Endothelial cell of umbilical vein (primary cell): ENCODE measurements at regions not wholly inside any gene's neighbourhood (a gene's known extent, or its start where the extent isn't known, plus 50 kb on each side); places are given as distances from the start of the nearest gene placed in this dataset.

Source experiments
- BruUV-seq: library from RNA; stranded (reverse); fragments of 400-500 nt; replicated peaks from 2 replicates; lab custom pipeline; 2021; lab: Mats Ljungman, UMichigan
- CTCF ChIA-PET: fragments of 300-600, 350-600 bp; sonication (Branson Sonifier 250); formaldehyde crosslinking; loops from one replicate; lab custom pipeline; 2021; ENCODE audit warnings: antibody characterized with exemption, inconsistent platforms; lab: Charles Lee
- POLR2A ChIA-PET: fragments of 300-600, 350-600 bp; sonication (Branson Sonifier 250); formaldehyde crosslinking; loops from one replicate; lab custom pipeline; 2021; ENCODE audit warnings: antibody characterized with exemption, inconsistent platforms; lab: Charles Lee
- DNase-seq: peaks from one replicate; pipeline ENCODE4 v3.0.0-alpha.2; 2011; ENCODE audit warnings: low read depth, low spot score
- FAIRE-seq: peaks from 2 replicates; lab custom pipeline; 2011; peaks lifted over from hg19 to GRCh38; lab: Jason Lieb, UNC
- H2AFZ ChIP-seq: 2 replicates; pipeline ENCODE4 v1.6.0; 2012; ENCODE audit warnings: low read depth, low read length, control low read depth, inconsistent platforms
- H3K27ac ChIP-seq: 2 replicates; pipeline ENCODE4 v1.5.1; 2011; ENCODE audit warnings: low read depth, mild to moderate bottlenecking, control low read depth, low read length, moderate library complexity; ENCODE audit not compliant: insufficient read depth
- H3K27me3 ChIP-seq, 2 experiments: 2 replicates each; pipeline versions ENCODE4 v1.6.0 to v1.6.1; 2011; ENCODE audit warnings: low read length in 2 of 2, mixed read lengths in 1 of 2; ENCODE audit not compliant: control insufficient read depth in 2 of 2, insufficient read depth in 2 of 2
- H3K36me3 ChIP-seq, 2 experiments: 2 replicates in 1 of 2; 3 replicates in 1 of 2; pipeline ENCODE4 v1.5.1; 2011; ENCODE audit warnings: low read length in 2 of 2, mild to moderate bottlenecking in 1 of 2, moderate library complexity in 1 of 2; ENCODE audit not compliant: control insufficient read depth in 2 of 2, insufficient read depth in 2 of 2; ENCODE audit errors: extremely low read depth in 1 of 2
- H3K4me1 ChIP-seq: 3 replicates; pipeline ENCODE4 v1.5.1; 2011; ENCODE audit warnings: mild to moderate bottlenecking, low read length; ENCODE audit not compliant: control insufficient read depth, insufficient read depth; ENCODE audit errors: extremely low read depth
- H3K4me2 ChIP-seq: 2 replicates; pipeline ENCODE4 v1.6.1; 2011; ENCODE audit warnings: low read length, control low read depth, mixed read lengths; ENCODE audit not compliant: insufficient read depth
- H3K4me3 ChIP-seq, 3 experiments: fragments of 200-600 bp in 1 of 3; sonication (generic), shearing (Covaris generic) in 1 of 3; replicated peaks in 1 of 3; 2 replicates each; pipeline ENCODE4 v1.5.1; 2011 to 2016; ENCODE audit warnings: control low read depth in 3 of 3, low read length in 3 of 3, mild to moderate bottlenecking in 2 of 3, inconsistent platforms in 1 of 3, low read depth in 1 of 3, moderate library complexity in 1 of 3; ENCODE audit not compliant: insufficient read depth in 1 of 3
- H3K79me2 ChIP-seq: 2 replicates; pipeline ENCODE4 v1.6.0; 2012; ENCODE audit warnings: low read length, inconsistent platforms; ENCODE audit not compliant: control insufficient read depth, insufficient read depth
- H3K9ac ChIP-seq: replicated peaks from 2 replicates; pipeline ENCODE3; 2011; ENCODE audit warnings: low read length, control low read depth; ENCODE audit not compliant: insufficient read depth; ENCODE audit errors: extremely low read depth
- H3K9me1 ChIP-seq: replicated peaks from 3 replicates; pipeline ENCODE4 v1.6.0; 2011; ENCODE audit warnings: mild to moderate bottlenecking, low read length; ENCODE audit not compliant: control insufficient read depth, insufficient read depth; ENCODE audit errors: extremely low read depth
- H3K9me3 ChIP-seq: replicated peaks from 2 replicates; pipeline ENCODE4 v1.5.1; 2012; ENCODE audit warnings: low read length, inconsistent platforms; ENCODE audit not compliant: control insufficient read depth, insufficient read depth
- H4K20me1 ChIP-seq: replicated peaks from 2 replicates; pipeline ENCODE3; 2011; ENCODE audit warnings: mild to moderate bottlenecking, low read length; ENCODE audit not compliant: control insufficient read depth, insufficient read depth; ENCODE audit errors: extremely low read depth
- CTCF ChIP-seq, 2 donors: IDR thresholded peaks; 1 replicate in 1 of 2; 2 replicates in 1 of 2; pipeline ENCODE4 v1.5.1; 2011; ENCODE audit warnings: low read length in 2 of 2, mild to moderate bottlenecking in 2 of 2, moderate library complexity in 2 of 2, control low read depth in 1 of 2, inconsistent platforms in 1 of 2, low read depth in 1 of 2; ENCODE audit not compliant: insufficient read depth in 1 of 2; ENCODE audit errors: extremely low read depth in 1 of 2
- EZH2 ChIP-seq: IDR thresholded peaks from 2 replicates; pipeline ENCODE4 v1.6.1; 2012; ENCODE audit warnings: borderline replicate concordance, low read depth, mild to moderate bottlenecking, moderate library complexity, low read length, inconsistent platforms; ENCODE audit not compliant: severe bottlenecking
- FOS ChIP-seq: IDR thresholded peaks from 2 replicates; pipeline ENCODE4 v1.6.1; 2011; ENCODE audit warnings: mild to moderate bottlenecking, low read length, moderate library complexity, borderline replicate concordance; ENCODE audit not compliant: insufficient read depth
- GATA2 ChIP-seq: IDR thresholded peaks from 2 replicates; pipeline ENCODE4 v1.7.0; 2011; ENCODE audit warnings: low read depth, mild to moderate bottlenecking, moderate library complexity, mixed read lengths, low read length; ENCODE audit not compliant: insufficient read length, insufficient read depth
- MAX ChIP-seq: IDR thresholded peaks from 2 replicates; pipeline ENCODE4 v1.6.1; 2011; ENCODE audit not compliant: insufficient read depth, insufficient read length
- POLR2A ChIP-seq: IDR thresholded peaks from 2 replicates; pipeline ENCODE4 v1.6.1; 2012; ENCODE audit warnings: low read depth, mild to moderate bottlenecking, control low read depth, low read length
- POLR2AphosphoS5 ChIP-seq: IDR thresholded peaks from 2 replicates; pipeline ENCODE4 v1.6.1; 2012; ENCODE audit warnings: low read depth, mild to moderate bottlenecking, control low read depth, low read length, moderate library complexity; ENCODE audit not compliant: insufficient read depth
- dilution Hi-C: fragments of 300-500 bp; cut with MboI; formaldehyde crosslinking; loops from one replicate; pipeline ENCODE4 v1.15.0; 2019; ENCODE audit warnings: low sequenced_read_pairs; ENCODE audit not compliant: extremely low pct_ligation_motif_present
- intact Hi-C: fragments of 100-400 bp; cut with micrococcal nuclease; formaldehyde crosslinking; loops from one replicate; pipeline ENCODE4 v1.10.0; 2022

- Histone ChIP-seq H3K9ac (no peak overlapping the region), H2AFZ (no peak overlapping the region), H3K27ac (no peak overlapping the region), H3K9me1 (no peaks in the 10 kb centered on the region), H4K20me1 (no peaks in the 10 kb centered on the region), H3K9me3 (no peaks in the 10 kb centered on the region), H3K36me3 (no peaks in the 10 kb centered on the region), H3K4me3 (no peak overlapping the region), H3K79me2 (no peaks in the 10 kb centered on the region), H3K4me1 (no peaks in the 10 kb centered on the region), H3K27me3 (peaks cover 0 to 3% of the 10 kb centered on the region in 2 experiments), H3K4me2 (no peak overlapping the region)
- DNase-seq (no peak), FAIRE-seq (no peak)
- POLR2A ChIA-PET: no interaction called here
- CTCF ChIA-PET: no interaction called here
- TF ChIP-seq POLR2A (no peak), POLR2AphosphoS5 (no peak), GATA2 (no peak), CTCF (IDR thresholded peaks at IDR 0.05; ENCODE audit: extremely low read depth in 1 of 2, insufficient read depth in 1 of 2, low read depth in 1 of 2, low read length in 2 of 2) (no peak), MAX (no peak), FOS (no peak), EZH2 (no peak)
- intact Hi-C loops: no loop called here
- no TSS peak for BruUV-seq
- dilution Hi-C loops: no loop called here
Observed at GRCh38 chr11:88040148-88040496, 135.1 kb downstream of the RAB38 start.
